ENCODE measurements at regions not wholly inside any gene's neighbourhood (a gene's known extent, or its start where the extent isn't known, plus 50 kb on each side); places are given as distances from the start of the nearest gene placed in this dataset.

- TF ChIP-seq CTCF (IDR thresholded peaks at IDR 0.05; ENCODE audit: insufficient read depth, low read length): no peak
- H3K4me3 ChIP-seq (ENCODE audit: low read depth, low read length): no peak overlapping the region
- no peak for DNase-seq (ENCODE audit: low read depth)
Observed at GRCh38 chr1:93800856-93801255, 78.2 kb downstream of the DNTTIP2 start.

DNA sequence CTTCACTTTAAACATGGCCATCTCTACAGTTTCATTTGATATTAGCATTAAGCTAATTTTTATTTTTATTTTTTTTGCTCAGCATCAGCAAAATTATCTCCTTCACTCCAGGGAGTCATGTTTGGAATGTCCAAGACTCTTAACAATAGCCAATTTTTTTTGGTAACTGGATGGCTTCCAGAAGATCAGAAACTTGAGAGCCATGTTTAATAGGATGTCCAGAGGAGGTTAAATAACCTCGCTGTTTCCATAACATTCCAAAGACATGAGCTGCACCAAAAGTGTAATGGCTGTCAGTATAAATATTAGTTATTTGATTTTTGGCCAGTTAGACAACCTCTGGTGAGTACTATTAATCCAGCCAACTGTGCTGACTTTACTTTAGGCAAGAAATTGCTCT is 80.7 kb downstream of the DNTTIP2 start:
- DNase-seq (ENCODE audit: low read depth): peak; percentile 98
- TF ChIP-seq CTCF (IDR thresholded peaks at IDR 0.05; ENCODE audit: insufficient read depth, low read length): no peak
- no peak overlapping the region for H3K4me3 ChIP-seq (ENCODE audit: low read depth, low read length)

- no peak overlapping the region for H3K4me3 ChIP-seq (ENCODE audit: low read depth, low read length)
- DNase-seq (ENCODE audit: low read depth): no peak
- no peak for TF ChIP-seq CTCF (IDR thresholded peaks at IDR 0.05; ENCODE audit: insufficient read depth, low read length)
Observed at GRCh38 chr1:93784538-93784937, 94.5 kb downstream of the DNTTIP2 start.

- no peak for DNase-seq (ENCODE audit: low read depth)
- TF ChIP-seq CTCF (IDR thresholded peaks at IDR 0.05; ENCODE audit: insufficient read depth, low read length): no peak
- H3K4me3 ChIP-seq (ENCODE audit: low read depth, low read length): no peak overlapping the region
Observed at GRCh38 chr1:93783876-93784275, 95.1 kb downstream of the DNTTIP2 start.

DNA sequence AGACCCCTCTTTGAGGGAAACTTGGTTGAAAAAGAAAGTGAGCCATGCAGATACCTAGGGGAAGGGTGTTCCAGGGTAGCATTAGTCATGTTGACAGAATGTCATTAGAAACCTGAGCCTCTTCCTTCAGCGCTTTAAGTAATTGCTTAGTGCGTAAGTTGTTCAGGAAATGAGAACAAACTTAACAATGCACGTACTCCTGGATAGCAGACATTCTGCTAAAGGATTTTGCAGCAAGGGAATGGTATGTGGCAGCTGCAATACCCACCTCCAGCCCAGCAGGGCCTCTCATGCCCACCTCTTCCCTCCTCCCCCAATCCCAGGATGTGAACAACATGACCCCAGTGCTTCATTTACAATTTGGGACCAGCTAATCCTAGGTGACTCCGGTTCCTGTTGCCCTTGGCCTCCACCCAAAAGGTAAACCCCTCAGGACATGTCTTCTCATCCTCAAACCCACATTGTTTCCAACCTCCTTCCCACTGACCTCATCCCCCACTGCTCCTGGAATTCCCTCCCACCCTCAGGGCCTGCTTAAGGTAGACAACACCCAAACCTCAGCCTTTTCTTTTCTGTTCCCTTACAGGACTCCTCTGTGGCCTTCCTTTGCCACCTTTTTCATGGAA is 98.0 kb upstream of the BCAR3 start:
- TF ChIP-seq CTCF (IDR thresholded peaks at IDR 0.05; ENCODE audit: insufficient read depth, low read length): no peak
- H3K4me3 ChIP-seq (ENCODE audit: low read depth, low read length): no peak overlapping the region
- DNase-seq (ENCODE audit: low read depth): no peak

GRCh38 chr1:93778457-93778856 is 96.8 kb upstream of the BCAR3 start:
- TF ChIP-seq CTCF (IDR thresholded peaks at IDR 0.05; ENCODE audit: insufficient read depth, low read length): no peak
- H3K4me3 ChIP-seq (ENCODE audit: low read depth, low read length): no peak overlapping the region
- DNase-seq (ENCODE audit: low read depth): no peak

- TF ChIP-seq CTCF (IDR thresholded peaks at IDR 0.05; ENCODE audit: insufficient read depth, low read length): no peak
- no peak overlapping the region for H3K4me3 ChIP-seq (ENCODE audit: low read depth, low read length)
- no peak for DNase-seq (ENCODE audit: low read depth)
Observed at GRCh38 chr1:93777255-93777654, 95.6 kb upstream of the BCAR3 start.
